GM21825 (cell line): ENCODE measurements at regions not wholly inside any gene's neighbourhood (a gene's known extent, or its start where the extent isn't known, plus 50 kb on each side); places are given as distances from the start of the nearest gene placed in this dataset.

Experiments used
- ATAC-seq: cut with Tn5 transposase; IDR thresholded peaks from one replicate; pipeline ENCODE4 v1.9.1; 2021; ENCODE audit warnings: mild to moderate bottlenecking, moderate library complexity; ENCODE audit not compliant: unreplicated experiment

DNA sequence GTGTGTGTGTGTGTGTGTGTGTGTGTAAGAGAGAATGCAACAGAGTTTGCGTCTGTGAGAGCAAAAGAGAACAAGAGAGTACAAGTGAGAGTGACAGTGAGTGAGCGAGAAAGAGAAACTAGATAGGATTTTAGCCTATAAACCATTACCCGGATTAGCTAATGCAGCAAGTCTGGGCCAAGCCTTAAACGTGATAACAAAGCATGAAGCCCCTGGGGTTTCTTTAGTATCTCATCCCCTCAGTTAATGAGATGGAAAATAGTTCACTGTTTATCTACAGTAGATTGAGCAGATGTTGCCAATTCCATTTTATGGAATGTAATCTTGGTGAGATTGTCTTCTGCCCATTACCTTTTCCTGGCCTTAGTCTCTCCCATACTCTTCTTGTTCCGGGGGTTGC, 114.5 kb downstream of the MAT2B start:
- no peak for ATAC-seq

DNA sequence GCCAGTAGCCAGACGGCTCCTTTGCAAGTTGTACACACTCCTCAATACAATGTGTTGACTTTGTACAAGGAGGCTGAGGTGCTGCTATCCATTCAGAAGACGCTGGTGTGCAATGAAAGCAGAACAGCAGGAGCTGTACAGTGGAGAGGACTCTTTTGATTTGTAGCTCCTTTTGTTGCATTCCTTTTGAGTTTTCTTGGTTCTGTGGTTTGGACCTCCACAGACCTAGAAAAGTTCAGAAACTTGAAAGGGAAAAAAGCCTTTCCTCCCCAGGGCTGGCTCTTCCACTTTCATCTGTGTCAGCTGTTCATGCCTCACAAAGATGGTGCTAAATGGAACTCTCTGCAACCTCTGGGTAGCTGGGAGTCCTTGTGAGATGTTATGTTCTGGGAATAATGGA, 117.4 kb downstream of the MAT2B start:
- no peak for ATAC-seq

- ATAC-seq = no peak
Measured at GRCh38 chr5:163623524-163623923, 118.1 kb downstream of the MAT2B start.

DNA sequence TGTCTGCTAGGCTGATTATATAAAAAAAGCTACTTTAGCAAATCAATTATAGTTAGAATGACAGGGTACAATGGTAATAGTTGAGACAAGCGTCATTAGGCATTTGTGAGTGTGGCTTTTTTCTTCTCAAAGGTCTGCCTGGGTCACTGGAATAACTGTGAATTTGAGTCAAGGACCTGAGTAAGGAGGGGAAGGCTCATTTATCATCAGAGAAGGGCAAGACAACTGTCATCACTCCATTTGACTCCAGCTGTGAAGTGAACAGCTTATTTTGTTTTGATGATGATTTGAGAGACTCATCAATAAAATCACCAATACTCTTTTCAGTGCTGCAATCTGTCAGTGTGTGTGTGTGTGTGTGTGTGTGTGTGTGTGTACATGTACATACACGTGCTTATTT, 118.6 kb downstream of the MAT2B start:
- ATAC-seq = no peak

DNA sequence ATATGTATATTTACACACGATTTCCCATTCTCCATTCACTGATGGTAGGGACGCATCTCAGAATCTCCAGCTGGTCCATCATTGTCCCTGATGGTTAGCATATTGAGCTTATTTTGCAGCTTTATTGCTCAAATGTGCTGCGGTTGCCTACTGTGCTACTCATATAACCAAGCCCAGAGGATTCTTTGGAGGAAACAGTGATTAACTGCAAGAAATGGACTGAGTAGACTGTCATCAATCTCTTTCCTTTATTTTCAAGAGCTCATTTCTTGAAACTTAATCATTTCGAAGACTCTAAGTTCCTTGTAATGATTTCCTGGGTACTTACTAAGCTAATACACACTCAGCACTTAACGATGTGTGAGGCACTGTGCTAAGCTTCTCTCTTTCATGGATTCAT, 119.0 kb downstream of the MAT2B start:
- no peak for ATAC-seq

- no peak for ATAC-seq
Measured at GRCh38 chr5:163626904-163627434, 121.5 kb downstream of the MAT2B start.

GRCh38 chr5:163631856-163632255, 126.4 kb downstream of the MAT2B start:
- ATAC-seq = no peak

GRCh38 chr5:163633926-163634460, 128.6 kb downstream of the MAT2B start:
- ATAC-seq = no peak

DNA sequence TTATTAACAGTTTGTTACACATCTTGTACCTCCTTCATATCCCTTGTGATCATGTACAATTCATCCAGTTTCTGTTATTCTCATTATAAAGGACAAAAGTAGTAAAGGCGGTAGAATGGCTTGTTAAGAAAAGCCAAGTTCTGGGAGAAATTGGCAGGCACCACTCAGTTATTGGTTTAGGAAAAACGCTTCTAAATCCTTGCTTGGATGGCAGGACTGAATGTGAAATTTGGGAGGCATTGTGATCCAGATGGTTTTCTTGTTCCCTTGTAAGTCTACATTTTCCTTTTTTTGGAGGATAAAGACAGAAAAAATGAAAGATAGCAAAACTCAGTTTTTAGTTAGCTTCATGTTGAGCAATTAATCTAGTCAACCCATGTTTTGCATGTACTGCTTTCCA, 130.2 kb downstream of the MAT2B start:
- ATAC-seq = no peak

DNA sequence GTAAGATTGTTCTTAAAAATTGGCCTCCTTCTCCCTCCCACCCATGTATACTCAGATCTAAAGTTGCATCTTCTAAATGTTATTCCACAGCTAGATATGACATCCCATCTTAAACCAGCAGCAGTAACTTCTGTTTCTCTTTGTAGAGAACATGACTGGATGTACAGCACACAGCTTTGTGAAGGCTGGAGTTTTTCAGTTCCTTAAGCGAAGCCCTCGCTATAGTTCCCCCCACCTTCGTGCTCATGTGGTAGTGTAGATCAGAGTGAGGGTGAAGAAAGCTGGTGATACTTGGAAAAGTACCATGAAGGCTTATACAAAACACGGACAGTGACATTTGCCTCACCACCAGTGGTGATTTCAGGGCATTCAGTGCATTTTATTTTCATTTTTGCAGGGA, 137.5 kb downstream of the MAT2B start:
- ATAC-seq = no peak

DNA sequence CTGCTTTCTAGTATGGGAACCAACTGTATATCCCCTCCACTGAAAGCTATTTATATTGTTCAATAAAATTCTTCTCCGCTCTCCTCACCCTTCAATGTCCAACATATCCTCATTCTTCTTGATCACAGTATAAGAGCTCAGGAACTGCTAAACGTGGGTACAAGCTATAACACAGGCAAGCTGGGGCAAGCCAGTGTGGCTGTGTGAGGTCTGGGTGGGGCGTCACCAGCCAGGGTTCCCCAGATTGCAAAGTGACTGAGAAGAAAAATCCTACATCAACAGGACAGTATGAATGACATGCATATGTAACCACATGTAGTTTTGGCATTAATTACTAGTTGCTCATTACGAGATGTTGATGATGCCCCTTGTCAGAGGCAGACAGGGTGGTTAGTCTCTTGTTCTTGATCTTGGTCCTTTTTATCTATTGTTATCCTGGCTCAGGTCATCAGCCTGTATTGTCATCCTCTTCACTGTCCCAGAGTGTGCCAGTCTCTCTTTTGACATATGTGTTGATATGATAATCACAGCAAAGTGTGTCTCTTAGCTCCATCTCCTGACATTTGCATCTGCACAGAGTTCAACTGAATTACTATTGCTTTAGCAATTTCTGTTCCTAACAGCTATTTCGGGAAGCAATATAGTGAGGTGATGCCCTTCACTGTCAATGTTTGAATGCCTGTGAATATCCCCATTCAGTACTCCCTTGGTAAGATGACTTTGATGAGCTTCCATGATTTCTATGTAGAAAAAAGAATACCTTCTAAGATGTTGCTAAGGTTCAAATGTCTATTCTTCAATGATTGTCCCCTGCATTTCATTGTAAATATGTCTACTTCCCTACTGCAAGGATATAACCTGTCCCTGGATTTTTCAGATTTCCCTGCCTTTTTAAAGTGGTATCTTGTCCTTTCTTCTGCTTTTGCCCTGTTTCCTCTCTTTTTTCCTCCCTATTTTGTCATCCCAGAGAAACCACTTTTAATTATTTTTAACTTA, 140.3 kb downstream of the MAT2B start:
- no peak for ATAC-seq

GRCh38 chr5:163649514-163649913, 144.1 kb downstream of the MAT2B start:
- ATAC-seq = no peak

DNA sequence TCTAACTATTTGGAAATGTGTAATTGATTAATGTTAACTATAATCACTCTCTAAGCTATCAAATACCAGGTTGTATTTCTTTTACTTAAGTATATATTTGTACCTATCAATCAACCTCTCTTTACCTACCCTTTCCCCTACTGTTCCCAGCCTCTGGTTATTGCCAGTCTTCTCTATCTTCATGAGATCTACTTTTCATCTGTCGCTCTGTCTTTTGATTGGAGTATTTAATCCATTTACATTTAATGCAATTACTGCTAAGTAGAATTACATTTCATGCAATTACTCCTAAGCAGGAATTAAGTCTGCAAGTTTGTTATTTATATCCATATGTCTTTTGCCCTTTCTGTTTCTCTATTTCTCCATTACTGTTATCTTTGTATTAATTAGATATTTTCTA, 148.1 kb downstream of the MAT2B start:
- ATAC-seq = no peak

- ATAC-seq = no peak
Measured at GRCh38 chr5:163658702-163659567, 153.5 kb downstream of the MAT2B start.

DNA sequence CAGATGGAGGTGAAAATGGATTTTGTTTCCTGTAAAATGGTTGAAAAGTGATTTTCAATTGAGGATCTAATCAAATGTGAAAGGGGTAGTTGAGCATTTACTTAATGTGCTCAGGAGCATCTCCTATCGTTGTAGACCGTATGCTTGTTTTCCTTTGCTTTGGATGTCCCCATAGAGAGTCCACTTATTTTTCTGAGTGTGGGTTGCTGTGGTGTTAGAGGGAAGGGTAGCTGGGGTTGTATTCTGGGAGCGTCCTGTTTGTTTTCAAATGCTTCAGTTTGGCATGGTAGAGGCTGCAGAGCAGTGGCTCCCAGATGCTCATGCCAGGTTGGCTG, 154.1 kb downstream of the MAT2B start:
- ATAC-seq = no peak

DNA sequence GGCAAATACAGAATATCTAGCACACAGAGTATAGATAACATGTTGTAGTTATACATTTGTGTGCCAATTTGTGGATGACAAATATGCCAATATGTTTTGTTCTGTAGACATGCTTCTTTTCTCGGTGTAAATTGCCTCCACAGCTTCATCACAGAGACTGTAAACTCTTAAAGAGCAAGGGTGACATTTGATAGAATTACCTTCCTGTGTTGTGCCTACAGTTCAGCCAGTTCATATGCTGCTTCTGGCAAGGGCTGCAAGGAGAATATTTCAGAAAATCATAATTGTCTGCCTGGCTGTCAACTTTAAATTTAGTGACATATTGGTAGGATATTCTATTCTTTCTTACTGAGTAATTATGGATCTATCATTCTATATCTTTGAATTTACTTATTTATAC, 155.1 kb downstream of the MAT2B start:
- ATAC-seq = no peak

- ATAC-seq = no peak
Measured at GRCh38 chr5:163661360-163661759, 155.9 kb downstream of the MAT2B start.

DNA sequence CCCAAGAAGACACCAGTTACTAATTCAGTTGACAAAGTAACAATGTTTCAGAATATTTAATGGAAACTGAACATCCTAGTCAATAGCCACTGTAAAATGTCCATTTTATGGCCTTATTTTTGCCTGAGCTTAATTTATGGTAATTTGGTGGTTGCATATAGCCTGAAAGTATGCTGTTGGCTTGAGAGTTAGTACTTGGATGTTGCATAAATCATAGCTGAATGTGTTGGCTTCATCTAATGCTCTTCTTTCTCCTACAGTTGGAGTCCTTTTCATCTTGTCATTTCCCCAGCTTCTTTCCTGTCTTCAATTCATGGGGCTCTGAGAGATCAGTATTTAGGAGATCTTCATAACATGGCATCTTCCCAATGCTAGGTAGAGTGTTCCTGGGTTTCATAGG, 164.6 kb downstream of the MAT2B start:
- no peak for ATAC-seq

DNA sequence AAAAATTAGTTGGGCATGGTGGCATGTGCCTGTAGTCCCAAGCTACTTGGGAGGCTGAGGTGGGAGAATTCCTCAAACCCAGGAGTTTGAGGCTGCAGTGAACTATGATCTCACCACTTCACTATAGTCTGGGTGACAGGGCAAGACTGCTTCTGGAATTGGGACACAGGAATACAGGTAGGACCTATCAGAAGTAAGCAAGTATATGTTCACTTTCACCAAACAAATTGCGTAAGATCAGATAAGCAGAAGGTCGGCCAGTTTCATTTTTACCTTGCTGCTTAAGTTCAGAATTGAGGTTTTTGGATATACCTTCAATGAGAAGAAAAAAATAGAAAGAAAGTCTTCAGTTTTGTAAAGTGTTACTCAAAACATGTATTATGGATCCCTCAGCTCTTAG, 171.7 kb downstream of the MAT2B start:
- ATAC-seq = no peak

DNA sequence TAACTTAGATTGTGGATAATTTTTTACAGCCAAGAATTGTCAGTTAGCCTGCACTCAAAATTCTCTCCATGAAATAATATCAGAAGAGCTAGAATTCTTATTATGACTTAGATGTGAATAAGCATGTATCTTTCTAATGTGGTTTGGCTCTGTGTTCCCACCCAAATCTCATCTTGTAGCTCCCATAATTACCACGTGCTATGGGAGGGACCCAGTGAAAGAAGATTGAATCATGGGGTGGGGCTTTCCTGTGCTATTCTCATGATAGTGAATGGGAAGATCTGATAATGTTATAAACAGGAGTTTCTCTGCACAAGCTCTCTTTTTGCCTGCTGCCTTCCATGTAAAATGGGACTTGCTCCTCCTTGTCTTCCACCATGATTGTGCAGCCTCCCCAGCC, 176.8 kb downstream of the MAT2B start:
- ATAC-seq = no peak

- ATAC-seq = no peak
Measured at GRCh38 chr5:163687414-163687813, 182.0 kb downstream of the MAT2B start.
